MM.1S (cell line): ENCODE measurements at regions not wholly inside any gene's neighbourhood (a gene's known extent, or its start where the extent isn't known, plus 50 kb on each side); places are given as distances from the start of the nearest gene placed in this dataset.

ENCODE experiments used
- DNase-seq: peaks from one replicate; pipeline ENCODE4 v3.0.0-alpha.2; 2015
- H2AFZ ChIP-seq: fragments of 300-600 bp; sonication (generic); 2 replicates; pipeline ENCODE4 v1.6.0; 2016; ENCODE audit warnings: antibody characterized with exemption, low read length
- H3F3A ChIP-seq: fragments of 300-600 bp; sonication (generic); 2 replicates; pipeline ENCODE4 v1.6.1; 2016; ENCODE audit warnings: mild to moderate bottlenecking, antibody characterized with exemption, low read length, moderate library complexity, mixed read lengths; ENCODE audit not compliant: insufficient read depth
- H3K27ac ChIP-seq: fragments of 300-600 bp; sonication (generic); 2 replicates; pipeline ENCODE4 v1.5.1; 2016; ENCODE audit warnings: mild to moderate bottlenecking, low read length
- H3K27me3 ChIP-seq: fragments of 300-600 bp; sonication (generic); replicated peaks from 2 replicates; pipeline ENCODE4 v1.6.0; 2016; ENCODE audit warnings: low read length; ENCODE audit not compliant: insufficient read depth
- H3K36me3 ChIP-seq: fragments of 300-600 bp; sonication (generic); replicated peaks from 2 replicates; pipeline ENCODE4 v1.6.1; 2016; ENCODE audit warnings: mild to moderate bottlenecking, low read length, mixed read lengths; ENCODE audit not compliant: insufficient read depth
- H3K4me1 ChIP-seq: fragments of 300-600 bp; sonication (generic); 2 replicates; pipeline ENCODE4 v1.6.1; 2016; ENCODE audit warnings: low read length, mixed read lengths
- H3K4me2 ChIP-seq: fragments of 300-600 bp; sonication (generic); 2 replicates; pipeline ENCODE4 v1.6.0; 2016; ENCODE audit warnings: low read depth, low read length
- H3K4me3 ChIP-seq: fragments of 300-600 bp; sonication (generic); 2 replicates; pipeline ENCODE4 v1.5.1; 2016; ENCODE audit warnings: low read length, mixed read lengths
- H3K79me2 ChIP-seq: fragments of 300-600 bp; sonication (generic); 2 replicates; pipeline ENCODE4 v1.6.1; 2016; ENCODE audit warnings: mixed run types, low read length, mixed read lengths
- H3K9ac ChIP-seq: fragments of 300-600 bp; sonication (generic); 2 replicates; pipeline ENCODE4 v1.6.1; 2016; ENCODE audit warnings: low read length, mixed read lengths
- H3K9me2 ChIP-seq: fragments of 300-600 bp; sonication (generic); replicated peaks from 2 replicates; pipeline ENCODE4 v1.6.1; 2016; ENCODE audit warnings: mild to moderate bottlenecking, low read length, mixed read lengths; ENCODE audit not compliant: insufficient read depth
- H3K9me3 ChIP-seq: fragments of 300-600 bp; sonication (generic); replicated peaks from 2 replicates; pipeline ENCODE4 v1.6.1; 2016; ENCODE audit warnings: mild to moderate bottlenecking, low read length, mixed read lengths; ENCODE audit not compliant: insufficient read depth
- H4K20me1 ChIP-seq: fragments of 300-600 bp; sonication (generic); 2 replicates; pipeline ENCODE4 v1.6.1; 2016; ENCODE audit warnings: mild to moderate bottlenecking, low read length, moderate library complexity, mixed read lengths; ENCODE audit not compliant: insufficient read depth
- EZH2 ChIP-seq: fragments of 300-600 bp; sonication (generic); optimal IDR thresholded peaks from 2 replicates; pipeline ENCODE3; 2017; ENCODE audit warnings: low read depth, mild to moderate bottlenecking, antibody characterized with exemption, low read length, mixed read lengths
- EZH2phosphoT487 ChIP-seq: fragments of 300-600 bp; sonication (generic); IDR thresholded peaks from 2 replicates; pipeline ENCODE4 v1.6.1; 2018; ENCODE audit warnings: antibody characterized with exemption, low read length
- TF ChIP-seq, protein P1 (sequence below): fragments of 300-600 bp; sonication (generic); IDR thresholded peaks from 2 replicates; pipeline ENCODE4 v1.5.1; 2016; ENCODE audit warnings: antibody characterized with exemption, low read length, mixed read lengths

DNA sequence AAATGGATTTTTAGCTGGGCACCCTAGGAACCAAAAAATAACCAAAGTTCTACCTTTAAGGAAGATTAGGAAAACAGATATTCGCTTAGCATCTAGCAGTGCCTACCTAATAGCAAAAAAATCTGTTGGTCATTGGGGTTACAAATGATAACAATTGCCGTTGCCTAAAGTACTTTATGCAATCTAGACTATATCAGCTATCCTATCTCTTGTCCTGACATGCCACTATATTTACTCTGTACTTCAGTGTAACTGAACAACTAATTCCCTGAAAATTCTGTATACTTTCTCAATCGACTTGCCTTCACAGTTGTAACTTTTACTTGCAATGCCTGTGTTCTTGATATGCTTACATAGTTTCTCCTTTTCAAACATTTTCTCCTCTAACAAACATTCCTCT is 282.9 kb upstream of the PCDH7 start:
- H3K9me3 ChIP-seq, result no peaks in the 10 kb centered on the region
- no peaks in the 10 kb centered on the region for H4K20me1 ChIP-seq
- TF ChIP-seq, protein P1, sequence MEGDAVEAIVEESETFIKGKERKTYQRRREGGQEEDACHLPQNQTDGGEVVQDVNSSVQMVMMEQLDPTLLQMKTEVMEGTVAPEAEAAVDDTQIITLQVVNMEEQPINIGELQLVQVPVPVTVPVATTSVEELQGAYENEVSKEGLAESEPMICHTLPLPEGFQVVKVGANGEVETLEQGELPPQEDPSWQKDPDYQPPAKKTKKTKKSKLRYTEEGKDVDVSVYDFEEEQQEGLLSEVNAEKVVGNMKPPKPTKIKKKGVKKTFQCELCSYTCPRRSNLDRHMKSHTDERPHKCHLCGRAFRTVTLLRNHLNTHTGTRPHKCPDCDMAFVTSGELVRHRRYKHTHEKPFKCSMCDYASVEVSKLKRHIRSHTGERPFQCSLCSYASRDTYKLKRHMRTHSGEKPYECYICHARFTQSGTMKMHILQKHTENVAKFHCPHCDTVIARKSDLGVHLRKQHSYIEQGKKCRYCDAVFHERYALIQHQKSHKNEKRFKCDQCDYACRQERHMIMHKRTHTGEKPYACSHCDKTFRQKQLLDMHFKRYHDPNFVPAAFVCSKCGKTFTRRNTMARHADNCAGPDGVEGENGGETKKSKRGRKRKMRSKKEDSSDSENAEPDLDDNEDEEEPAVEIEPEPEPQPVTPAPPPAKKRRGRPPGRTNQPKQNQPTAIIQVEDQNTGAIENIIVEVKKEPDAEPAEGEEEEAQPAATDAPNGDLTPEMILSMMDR, result no peak
- TF ChIP-seq EZH2phosphoT487, result no peak
- no peak for TF ChIP-seq EZH2
- DNase-seq, result no peak
- no peak overlapping the region for H3K4me2 ChIP-seq
- no peak overlapping the region for H3K4me3 ChIP-seq
- no peaks in the 10 kb centered on the region for H3K27me3 ChIP-seq
- no peaks in the 10 kb centered on the region for H3K79me2 ChIP-seq
- no peaks in the 10 kb centered on the region for H3K9me2 ChIP-seq
- no peaks in the 10 kb centered on the region for H3F3A ChIP-seq
- no peaks in the 10 kb centered on the region for H3K36me3 ChIP-seq
- no peaks in the 10 kb centered on the region for H3K4me1 ChIP-seq
- H3K27ac ChIP-seq, result no peak overlapping the region
- H3K9ac ChIP-seq, result no peak overlapping the region
- no peak overlapping the region for H2AFZ ChIP-seq

DNA sequence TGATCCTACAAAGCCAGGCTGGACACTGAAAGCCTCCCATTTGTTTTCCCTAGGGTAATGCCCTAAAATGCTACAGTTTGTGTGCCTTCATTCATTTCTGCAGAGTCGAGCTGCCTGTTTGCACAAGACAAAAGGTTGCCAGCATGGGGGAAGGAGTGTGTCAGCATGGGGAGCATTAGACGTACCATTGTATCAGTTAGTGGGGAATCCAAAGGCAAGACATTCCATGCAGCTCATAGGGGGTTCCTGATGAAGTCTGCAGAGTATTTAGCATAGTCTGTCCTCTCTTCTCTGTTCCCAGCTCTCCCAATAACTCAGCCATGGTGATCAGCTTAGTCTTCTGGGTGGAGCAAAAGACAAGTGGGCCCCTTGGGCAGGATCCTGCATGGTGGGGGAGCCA is 276.9 kb upstream of the PCDH7 start:
- no peak overlapping the region for H3K27ac ChIP-seq
- no peaks in the 10 kb centered on the region for H3K9me3 ChIP-seq
- H3K4me2 ChIP-seq, result no peak overlapping the region
- TF ChIP-seq EZH2 (no peak), EZH2phosphoT487 (no peak)
- TF ChIP-seq, protein P1, result no peak
- no peaks in the 10 kb centered on the region for H3K9me2 ChIP-seq
- DNase-seq, result no peak
- H4K20me1 ChIP-seq, result no peaks in the 10 kb centered on the region
- H2AFZ ChIP-seq, result no peak overlapping the region
- no peaks in the 10 kb centered on the region for H3K79me2 ChIP-seq
- H3K27me3 ChIP-seq, result no peaks in the 10 kb centered on the region
- no peaks in the 10 kb centered on the region for H3K36me3 ChIP-seq
- no peaks in the 10 kb centered on the region for H3F3A ChIP-seq
- H3K4me1 ChIP-seq, result no peaks in the 10 kb centered on the region
- H3K4me3 ChIP-seq, result no peak overlapping the region
- no peak overlapping the region for H3K9ac ChIP-seq

DNA sequence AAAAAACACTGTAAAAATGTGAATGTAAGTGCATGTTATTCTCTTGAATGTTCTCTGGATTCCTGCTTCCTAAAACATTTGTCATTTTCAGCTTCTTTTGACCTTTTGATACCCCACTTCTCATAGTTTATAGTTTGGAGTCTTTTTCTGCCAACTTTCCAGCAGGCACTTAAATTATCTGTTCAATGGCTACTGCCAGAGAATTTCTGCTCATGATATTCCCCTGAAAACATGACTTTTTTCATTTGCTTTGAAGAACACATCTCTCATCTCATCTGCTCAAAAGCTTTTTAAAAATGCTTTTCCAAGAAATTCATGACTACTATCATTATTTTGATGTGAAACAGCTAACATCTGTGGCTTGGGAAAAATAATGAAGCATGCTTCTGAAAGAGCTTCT is 269.7 kb upstream of the PCDH7 start:
- H3F3A ChIP-seq, result no peaks in the 10 kb centered on the region
- H3K4me2 ChIP-seq, result no peak overlapping the region
- H3K79me2 ChIP-seq, result no peaks in the 10 kb centered on the region
- DNase-seq, result no peak
- TF ChIP-seq EZH2phosphoT487 (no peak), EZH2 (no peak)
- TF ChIP-seq, protein P1, result no peak
- no peaks in the 10 kb centered on the region for H4K20me1 ChIP-seq
- no peaks in the 10 kb centered on the region for H3K4me1 ChIP-seq
- H3K9me2 ChIP-seq, result no peaks in the 10 kb centered on the region
- no peaks in the 10 kb centered on the region for H3K27me3 ChIP-seq
- no peak overlapping the region for H3K9ac ChIP-seq
- no peak overlapping the region for H3K27ac ChIP-seq
- H2AFZ ChIP-seq, result no peak overlapping the region
- no peaks in the 10 kb centered on the region for H3K36me3 ChIP-seq
- H3K9me3 ChIP-seq, result no peaks in the 10 kb centered on the region
- H3K4me3 ChIP-seq, result no peak overlapping the region

DNA sequence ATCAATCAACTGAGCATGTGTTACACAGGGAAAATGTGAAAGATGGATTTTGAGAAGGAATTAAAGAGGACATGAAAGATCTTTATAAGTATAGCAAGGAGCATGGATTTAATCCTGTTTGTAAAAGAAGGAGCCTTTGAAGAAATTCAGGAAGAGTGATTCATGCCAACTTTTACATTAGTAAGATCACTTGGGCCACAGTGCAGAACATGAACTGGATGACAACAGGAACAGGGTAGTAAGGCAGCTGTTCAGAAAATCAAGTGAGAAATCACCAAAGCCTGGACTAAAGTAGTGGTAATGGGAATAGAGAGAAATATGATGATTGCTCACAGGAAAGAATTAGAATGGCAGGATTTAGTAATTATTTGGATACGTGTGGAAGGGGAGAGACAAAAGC is 265.7 kb upstream of the PCDH7 start:
- no peaks in the 10 kb centered on the region for H4K20me1 ChIP-seq
- H3K4me2 ChIP-seq, result no peak overlapping the region
- no peak overlapping the region for H3K4me3 ChIP-seq
- no peaks in the 10 kb centered on the region for H3K79me2 ChIP-seq
- no peak for DNase-seq
- no peak overlapping the region for H3K9ac ChIP-seq
- H3K27me3 ChIP-seq, result no peaks in the 10 kb centered on the region
- no peaks in the 10 kb centered on the region for H3F3A ChIP-seq
- H3K36me3 ChIP-seq, result no peaks in the 10 kb centered on the region
- H3K27ac ChIP-seq, result no peak overlapping the region
- no peaks in the 10 kb centered on the region for H3K9me3 ChIP-seq
- H3K9me2 ChIP-seq, result no peaks in the 10 kb centered on the region
- no peak overlapping the region for H2AFZ ChIP-seq
- no peaks in the 10 kb centered on the region for H3K4me1 ChIP-seq
- TF ChIP-seq EZH2phosphoT487, result no peak
- no peak for TF ChIP-seq EZH2
- TF ChIP-seq, protein P1, result no peak
